ENCODE measurements at regions not wholly inside any gene's neighbourhood (a gene's known extent, or its start where the extent isn't known, plus 50 kb on each side); places are given as distances from the start of the nearest gene placed in this dataset.

DNA sequence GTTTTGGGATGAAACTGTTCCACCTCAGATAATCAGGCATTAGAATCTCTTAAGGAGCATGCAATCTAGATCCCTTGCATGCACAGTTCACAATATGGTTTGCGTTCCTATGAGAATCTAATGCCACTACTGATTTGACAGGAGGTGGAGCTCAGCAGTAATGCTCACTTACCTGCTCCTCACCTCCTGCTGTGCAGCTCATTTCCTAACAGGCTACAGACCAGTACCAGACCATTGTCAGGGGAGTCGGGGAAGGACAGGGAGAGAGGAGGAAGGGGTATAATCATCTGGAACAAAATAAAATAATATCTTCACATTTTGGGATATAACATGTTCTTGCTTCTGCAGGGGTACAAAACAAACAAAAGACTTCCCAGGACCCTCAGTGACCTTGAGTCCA lies 532.0 kb upstream of the FSHR start:
- ChIA-PET CTCF (no interaction called here), POLR2A (ENCODE audit: low non-redundant PET) (no interaction called here)
- no peak for DNase-seq (ENCODE audit: low spot score)
- TF ChIP-seq, protein P1, sequence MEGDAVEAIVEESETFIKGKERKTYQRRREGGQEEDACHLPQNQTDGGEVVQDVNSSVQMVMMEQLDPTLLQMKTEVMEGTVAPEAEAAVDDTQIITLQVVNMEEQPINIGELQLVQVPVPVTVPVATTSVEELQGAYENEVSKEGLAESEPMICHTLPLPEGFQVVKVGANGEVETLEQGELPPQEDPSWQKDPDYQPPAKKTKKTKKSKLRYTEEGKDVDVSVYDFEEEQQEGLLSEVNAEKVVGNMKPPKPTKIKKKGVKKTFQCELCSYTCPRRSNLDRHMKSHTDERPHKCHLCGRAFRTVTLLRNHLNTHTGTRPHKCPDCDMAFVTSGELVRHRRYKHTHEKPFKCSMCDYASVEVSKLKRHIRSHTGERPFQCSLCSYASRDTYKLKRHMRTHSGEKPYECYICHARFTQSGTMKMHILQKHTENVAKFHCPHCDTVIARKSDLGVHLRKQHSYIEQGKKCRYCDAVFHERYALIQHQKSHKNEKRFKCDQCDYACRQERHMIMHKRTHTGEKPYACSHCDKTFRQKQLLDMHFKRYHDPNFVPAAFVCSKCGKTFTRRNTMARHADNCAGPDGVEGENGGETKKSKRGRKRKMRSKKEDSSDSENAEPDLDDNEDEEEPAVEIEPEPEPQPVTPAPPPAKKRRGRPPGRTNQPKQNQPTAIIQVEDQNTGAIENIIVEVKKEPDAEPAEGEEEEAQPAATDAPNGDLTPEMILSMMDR (conservative IDR thresholded peaks at IDR 0.05; ENCODE audit: low read depth), result no peak
- no peak overlapping the region for H3K27ac ChIP-seq

DNA sequence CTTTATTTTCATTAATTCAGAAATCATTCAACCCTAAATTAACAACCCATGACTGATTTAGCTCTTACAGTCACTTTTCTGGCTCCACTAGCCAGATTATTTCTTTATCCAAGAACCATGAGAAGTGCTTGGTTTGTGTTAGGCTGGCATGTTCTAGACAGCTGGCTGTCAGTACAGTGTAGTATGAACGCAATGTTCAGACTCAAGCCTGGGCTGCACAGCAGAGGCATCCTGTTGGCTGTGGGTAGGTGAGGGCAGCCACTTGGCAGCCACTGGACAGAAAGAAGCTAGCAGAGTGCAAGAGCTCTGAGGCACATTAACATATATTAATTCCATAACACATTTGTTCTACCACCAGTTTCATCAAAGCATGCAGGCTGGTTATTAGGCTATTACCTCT lies 522.9 kb upstream of the FSHR start:
- H3K27ac ChIP-seq, result no peak overlapping the region
- ChIA-PET POLR2A (ENCODE audit: low non-redundant PET) (no interaction called here), CTCF (interaction anchor here (0.6 kb wide), 1 partner anchor 36 kb away, joined by 3 read pairs; no protein-coding TSS in a partner anchor)
- DNase-seq (ENCODE audit: low spot score), result no peak
- TF ChIP-seq, protein P1 (conservative IDR thresholded peaks at IDR 0.05; ENCODE audit: low read depth), result no peak

DNA sequence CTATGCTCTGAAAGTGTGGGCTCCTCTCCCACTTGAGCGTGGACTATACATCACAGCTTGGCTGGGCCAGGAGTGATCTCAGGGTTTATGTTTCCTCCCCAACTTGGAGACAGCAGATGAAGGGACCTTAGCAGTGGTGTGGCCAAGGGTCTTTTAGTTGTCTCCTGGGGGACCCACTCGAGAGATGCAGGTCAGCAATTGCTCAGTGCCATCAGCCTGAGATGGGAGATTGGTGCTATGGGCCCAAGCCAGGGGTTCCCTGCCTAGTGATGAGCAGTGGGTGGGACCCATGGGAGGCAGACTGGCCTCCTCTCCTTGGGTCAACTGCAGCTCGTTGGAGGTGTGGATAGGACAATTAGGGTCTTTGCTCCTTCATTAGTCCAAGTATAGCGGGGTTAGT lies 510.5 kb upstream of the FSHR start:
- no peak for DNase-seq (ENCODE audit: low spot score)
- no peak overlapping the region for H3K27ac ChIP-seq
- POLR2A ChIA-PET (ENCODE audit: low non-redundant PET), result no interaction called here
- CTCF ChIA-PET, result interaction anchor here (0.6 kb wide), 1 partner anchor 237 kb away, joined by 3 read pairs; no protein-coding TSS in a partner anchor
- TF ChIP-seq, protein P1 (conservative IDR thresholded peaks at IDR 0.05; ENCODE audit: low read depth), result no peak

DNA sequence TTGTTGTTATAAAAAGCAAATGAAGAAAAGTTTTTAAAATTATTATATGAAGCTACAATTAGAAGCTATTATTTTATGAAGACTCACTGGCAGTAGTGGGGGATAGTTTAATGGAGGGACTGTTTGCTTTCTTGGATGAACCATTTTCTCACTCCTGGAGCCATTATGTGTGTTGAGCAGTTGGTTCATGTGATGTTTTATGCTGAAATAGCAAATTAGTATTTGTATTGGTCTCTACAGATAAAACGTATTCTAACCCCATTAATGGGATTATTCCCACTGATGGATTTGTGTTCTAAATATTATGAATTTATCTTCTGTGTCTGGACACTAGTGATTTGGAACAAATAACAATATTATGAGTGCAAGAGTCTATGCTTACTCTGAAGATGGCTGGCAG lies 507.5 kb upstream of the FSHR start:
- ChIA-PET CTCF (interaction anchor here (0.5 kb wide), 1 partner anchor 56 kb away, joined by 4 read pairs; no protein-coding TSS in a partner anchor), POLR2A (ENCODE audit: low non-redundant PET) (no interaction called here)
- H3K27ac ChIP-seq, result no peak overlapping the region
- no peak for DNase-seq (ENCODE audit: low spot score)
- TF ChIP-seq, protein P1 (conservative IDR thresholded peaks at IDR 0.05; ENCODE audit: low read depth), result no peak

DNA sequence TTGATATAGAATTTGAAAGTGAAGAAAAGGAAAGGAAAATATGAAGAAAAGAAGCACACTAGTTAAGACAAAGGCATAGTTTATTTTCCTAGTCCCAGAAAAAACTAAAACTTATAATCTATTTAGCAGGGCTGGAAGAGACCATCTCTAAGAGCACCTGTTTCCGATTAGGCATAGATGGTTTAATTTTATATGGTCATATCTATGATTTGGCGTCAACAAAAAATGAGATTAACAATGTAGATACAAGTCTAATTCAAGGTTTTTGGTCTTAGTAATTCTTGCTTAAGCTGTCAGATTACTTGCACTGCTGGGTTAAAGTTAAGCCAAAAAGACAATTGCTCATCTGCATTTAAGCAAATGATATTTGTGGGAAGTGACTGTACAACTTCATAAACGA lies 502.5 kb upstream of the FSHR start:
- H3K27ac ChIP-seq, result no peak overlapping the region
- DNase-seq (ENCODE audit: low spot score), result no peak
- POLR2A ChIA-PET (ENCODE audit: low non-redundant PET), result no interaction called here
- TF ChIP-seq, protein P1 (conservative IDR thresholded peaks at IDR 0.05; ENCODE audit: low read depth), result no peak
- CTCF ChIA-PET, result no interaction called here

DNA sequence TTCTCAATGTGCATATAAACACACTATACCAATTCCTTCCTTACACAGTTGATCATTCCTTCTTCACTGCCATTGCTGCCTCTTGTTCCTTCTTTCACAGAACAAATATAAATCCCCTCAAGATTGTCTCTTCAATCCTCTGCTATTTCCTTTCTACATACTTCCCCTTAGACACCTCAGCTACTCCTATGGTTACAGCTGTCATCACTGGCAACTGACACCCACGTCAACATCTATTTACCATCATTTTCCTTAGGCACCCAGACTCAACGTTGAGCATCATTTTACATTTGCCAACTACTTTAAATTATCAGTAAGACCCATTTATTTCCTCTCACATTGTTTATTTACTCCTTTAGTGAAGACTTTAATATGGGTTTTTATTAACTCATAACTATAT lies 488.8 kb upstream of the FSHR start:
- no peak overlapping the region for H3K27ac ChIP-seq
- DNase-seq (ENCODE audit: low spot score), result no peak
- ChIA-PET CTCF (no interaction called here), POLR2A (ENCODE audit: low non-redundant PET) (no interaction called here)
- TF ChIP-seq, protein P1 (conservative IDR thresholded peaks at IDR 0.05; ENCODE audit: low read depth), result no peak

DNA sequence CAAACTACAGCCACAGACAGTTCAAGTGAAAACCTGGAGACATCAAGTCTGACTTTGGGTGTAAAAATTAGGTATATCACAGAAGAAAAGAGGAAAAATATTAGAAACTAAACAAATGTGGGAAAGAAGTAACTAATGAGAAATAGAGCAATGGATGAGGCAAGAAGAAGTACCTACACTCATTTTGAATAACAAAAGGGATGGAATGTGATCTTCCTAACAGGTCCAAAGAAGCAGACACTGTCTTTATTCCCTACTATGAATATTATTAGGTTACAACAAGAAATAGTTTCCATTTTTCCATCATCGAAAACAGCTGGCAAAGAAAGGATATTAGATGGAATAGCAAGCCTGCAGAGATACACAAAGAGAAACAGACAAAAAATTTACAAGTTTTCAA lies 486.3 kb upstream of the FSHR start:
- no peak for DNase-seq (ENCODE audit: low spot score)
- no peak overlapping the region for H3K27ac ChIP-seq
- POLR2A ChIA-PET (ENCODE audit: low non-redundant PET), result no interaction called here
- CTCF ChIA-PET, result no interaction called here
- TF ChIP-seq, protein P1 (conservative IDR thresholded peaks at IDR 0.05; ENCODE audit: low read depth), result no peak
